ENCODE measurements at regions not wholly inside any gene's neighbourhood (a gene's known extent, or its start where the extent isn't known, plus 50 kb on each side); places are given as distances from the start of the nearest gene placed in this dataset.

GRCh38 chr12:76202621-76203020 lies 118.1 kb upstream of the NAP1L1 start:
- TF ChIP-seq CTCF (conservative IDR thresholded peaks at IDR 0.05) (no peak), EZH2 (IDR thresholded peaks at IDR 0.05; ENCODE audit: low read depth) (no peak)

All from PC-9 (cell line).